ENCODE measurements at regions not wholly inside any gene's neighbourhood (a gene's known extent, or its start where the extent isn't known, plus 50 kb on each side); places are given as distances from the start of the nearest gene placed in this dataset.

- no peak overlapping the region for H3K4me3 Mint-ChIP-seq
- no peak overlapping the region for H3K27ac Mint-ChIP-seq
- no peaks in the 10 kb centered on the region for H3K27me3 Mint-ChIP-seq (ENCODE audit: insufficient read depth)
These were observed 60.1 kb upstream of the NUDT7 start for GRCh38 chr16:77662246-77662645.

GRCh38 chr16:77663711-77664110, 58.6 kb upstream of the NUDT7 start:
- no peak overlapping the region for H3K4me3 Mint-ChIP-seq
- intact Hi-C loops (cut with micrococcal nuclease), result no loop called here
- no peak overlapping the region for H3K27ac Mint-ChIP-seq
- no peaks in the 10 kb centered on the region for H3K27me3 Mint-ChIP-seq (ENCODE audit: insufficient read depth)
- no peak for DNase-seq (ENCODE audit: low spot score)
- H3K9me3 Mint-ChIP-seq, result no peaks in the 10 kb centered on the region
- H3K36me3 Mint-ChIP-seq (ENCODE audit: low read depth), result no peaks in the 10 kb centered on the region
- no peaks in the 10 kb centered on the region for H3K4me1 Mint-ChIP-seq (ENCODE audit: low read depth)

More at GRCh38 chr16:77662246-77662645, 60.1 kb upstream of the NUDT7 start:
- H3K36me3 Mint-ChIP-seq (ENCODE audit: low read depth), result no peaks in the 10 kb centered on the region
- H3K4me1 Mint-ChIP-seq (ENCODE audit: low read depth), result peaks cover under 1% of the 10 kb centered on the region
- H3K9me3 Mint-ChIP-seq, result peaks cover under 1% of the 10 kb centered on the region
- no peak for DNase-seq (ENCODE audit: low spot score)
- intact Hi-C loops (cut with micrococcal nuclease), result no loop called here

GRCh38 chr16:77666771-77667170, 55.5 kb upstream of the NUDT7 start:
- no peaks in the 10 kb centered on the region for H3K27me3 Mint-ChIP-seq (ENCODE audit: insufficient read depth)
- DNase-seq (ENCODE audit: low spot score), result no peak
- intact Hi-C loops (cut with micrococcal nuclease), result no loop called here
- no peaks in the 10 kb centered on the region for H3K4me1 Mint-ChIP-seq (ENCODE audit: low read depth)
- H3K36me3 Mint-ChIP-seq (ENCODE audit: low read depth), result no peaks in the 10 kb centered on the region
- no peaks in the 10 kb centered on the region for H3K9me3 Mint-ChIP-seq
- no peak overlapping the region for H3K27ac Mint-ChIP-seq
- H3K4me3 Mint-ChIP-seq, result no peak overlapping the region

- intact Hi-C loops (cut with micrococcal nuclease), result no loop called here
- H3K27me3 Mint-ChIP-seq (ENCODE audit: insufficient read depth), result no peaks in the 10 kb centered on the region
- H3K27ac Mint-ChIP-seq, result no peak overlapping the region
- no peaks in the 10 kb centered on the region for H3K36me3 Mint-ChIP-seq (ENCODE audit: low read depth)
- DNase-seq (ENCODE audit: low spot score), result no peak
- H3K9me3 Mint-ChIP-seq, result no peaks in the 10 kb centered on the region
- no peak overlapping the region for H3K4me3 Mint-ChIP-seq
- H3K4me1 Mint-ChIP-seq (ENCODE audit: low read depth), result no peaks in the 10 kb centered on the region
These were observed 54.1 kb upstream of the NUDT7 start for GRCh38 chr16:77668201-77668600.

GRCh38 chr16:77669057-77669456, 53.3 kb upstream of the NUDT7 start:
- no peak for DNase-seq (ENCODE audit: low spot score)
- no peaks in the 10 kb centered on the region for H3K36me3 Mint-ChIP-seq (ENCODE audit: low read depth)
- no peak overlapping the region for H3K27ac Mint-ChIP-seq
- intact Hi-C loops (cut with micrococcal nuclease), result no loop called here
- H3K9me3 Mint-ChIP-seq, result no peaks in the 10 kb centered on the region
- no peak overlapping the region for H3K4me3 Mint-ChIP-seq
- H3K4me1 Mint-ChIP-seq (ENCODE audit: low read depth), result no peaks in the 10 kb centered on the region
- H3K27me3 Mint-ChIP-seq (ENCODE audit: insufficient read depth), result no peaks in the 10 kb centered on the region
